NCI-H1930 (cell line): ENCODE measurements at regions not wholly inside any gene's neighbourhood (a gene's known extent, or its start where the extent isn't known, plus 50 kb on each side); places are given as distances from the start of the nearest gene placed in this dataset.

Experiments
- DNase-seq, 2 experiments: peaks; one replicate each; lab custom pipeline; 2025; lab: John Stamatoyannopoulos, UW

DNA sequence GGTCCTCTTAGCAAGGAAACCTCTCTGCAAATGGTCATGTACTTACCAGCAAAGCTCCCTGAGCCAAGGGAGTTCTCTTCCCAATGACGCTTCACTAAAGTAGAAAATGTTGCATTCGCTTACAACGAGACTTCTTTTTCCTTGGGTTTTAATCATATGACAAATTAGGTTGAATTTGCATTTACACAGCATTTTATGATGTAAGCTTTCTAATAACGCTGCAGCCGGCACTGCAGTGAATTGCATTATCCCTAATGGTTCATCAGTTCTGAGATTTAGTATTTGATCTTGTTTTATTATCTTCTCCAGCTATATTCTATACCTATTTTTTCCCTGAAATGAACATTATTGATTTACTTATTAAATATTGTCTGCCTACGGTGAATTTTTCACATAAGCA is 339.3 kb upstream of the PFKP start:
- DNase-seq, result no peak

- no peak for DNase-seq
Measured at GRCh38 chr10:2716596-2716995, 350.8 kb upstream of the PFKP start.

DNA sequence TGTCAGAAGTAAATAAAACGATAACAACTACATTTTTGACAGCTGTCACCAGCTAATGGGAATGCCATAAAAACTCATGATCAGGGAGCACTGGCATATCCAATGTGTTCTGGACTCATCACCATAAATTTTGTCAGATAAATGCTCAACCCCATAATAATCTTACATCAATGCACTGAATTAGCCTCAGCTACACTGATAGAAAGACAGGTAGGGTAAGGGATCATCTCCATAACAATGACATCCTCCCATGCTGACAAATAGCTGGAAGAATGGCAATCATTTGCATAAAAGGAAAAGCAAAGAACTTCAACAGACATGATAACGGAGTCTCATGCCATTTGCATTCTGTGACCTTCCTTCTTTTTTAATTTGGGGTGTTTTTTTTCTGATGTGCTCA is 352.8 kb upstream of the PFKP start:
- no peak for DNase-seq

DNA sequence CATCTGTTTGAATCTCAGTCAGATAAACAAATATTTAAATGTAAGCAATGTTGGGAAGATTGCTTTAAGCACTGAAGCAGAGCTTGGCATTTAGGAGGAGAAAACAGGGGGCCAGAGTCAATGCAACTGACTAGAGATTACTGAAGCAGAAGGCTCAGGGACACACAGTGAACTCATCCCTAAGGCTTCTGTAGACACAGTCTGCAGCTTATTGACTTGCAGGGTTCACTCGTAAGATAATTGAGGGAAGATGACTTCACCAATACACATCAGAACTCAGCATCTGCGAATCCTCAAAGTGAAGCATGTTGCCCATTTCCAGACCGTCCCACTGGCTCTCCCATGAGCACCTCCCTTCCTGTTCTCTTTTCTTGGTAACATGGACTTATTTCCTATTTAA is 363.4 kb upstream of the PFKP start:
- DNase-seq, result no peak

DNA sequence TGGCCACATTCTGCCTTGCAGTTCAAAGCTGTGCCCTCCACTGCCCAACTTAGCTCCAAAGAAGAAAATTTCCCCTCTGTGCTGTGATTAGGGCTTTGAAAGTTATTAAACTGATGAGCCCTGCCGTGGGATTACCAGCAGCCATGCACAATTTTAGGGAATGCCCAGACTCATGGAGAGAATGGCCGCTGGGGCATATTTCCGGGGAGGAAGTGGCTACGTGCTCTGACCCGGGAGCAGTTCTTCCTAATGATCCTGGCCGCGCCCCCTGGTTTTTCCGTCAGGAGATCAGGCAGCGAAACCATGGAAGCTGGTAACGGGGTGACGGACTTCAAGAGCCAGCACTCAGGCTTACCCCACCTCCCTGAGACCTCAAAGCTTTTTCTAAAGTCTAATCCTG is 365.5 kb upstream of the PFKP start:
- no peak for DNase-seq

DNA sequence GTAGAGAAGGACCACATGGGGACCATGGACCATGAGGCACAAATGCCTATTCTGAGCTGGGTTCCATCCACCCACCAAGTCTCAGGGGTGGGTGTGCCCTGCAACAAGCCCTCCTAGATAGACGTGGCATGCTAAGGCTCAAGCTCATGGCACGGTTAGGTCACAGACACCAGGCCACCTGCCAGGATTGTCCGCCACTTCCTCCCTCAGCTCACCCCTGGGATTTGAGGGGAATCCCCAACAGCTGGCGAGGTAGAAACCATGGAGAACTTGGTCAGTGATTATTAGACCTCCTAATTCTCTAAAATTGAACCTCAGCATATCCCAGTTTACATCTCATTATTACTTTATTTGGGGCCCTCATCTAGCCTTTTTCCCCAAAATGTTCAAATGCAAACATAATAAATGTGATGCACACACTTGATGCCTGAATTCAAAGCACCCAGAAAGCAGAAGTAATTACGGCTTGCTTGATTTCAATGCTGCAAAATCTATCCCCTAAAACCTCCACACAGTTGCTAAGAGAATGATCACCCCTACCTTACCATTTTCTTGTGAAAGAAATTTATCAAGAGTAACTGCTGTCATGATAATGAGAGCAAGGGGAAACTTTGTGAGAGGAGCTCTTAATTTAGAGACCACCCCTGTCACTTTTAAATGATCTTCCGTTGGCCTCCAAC is 366.6 kb upstream of the PFKP start:
- DNase-seq, result no peak

DNA sequence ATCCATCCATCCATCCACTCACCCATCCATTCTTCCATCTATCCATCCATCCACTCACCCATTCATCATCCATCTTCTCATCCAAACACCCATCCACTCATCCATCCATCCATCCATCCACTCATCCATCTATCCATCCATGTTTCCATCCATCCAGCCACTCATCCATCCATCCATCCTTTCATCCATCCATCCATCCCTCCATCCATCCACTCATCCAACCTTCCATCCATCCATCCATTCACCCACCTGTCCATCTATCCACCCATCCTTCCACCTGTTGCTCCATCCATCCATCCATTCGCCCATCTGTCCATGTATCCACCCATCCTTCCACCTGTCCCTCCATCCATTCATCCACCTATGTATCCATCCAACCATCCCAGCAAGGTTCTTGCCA is 378.4 kb upstream of the PFKP start:
- DNase-seq, result no peak

DNA sequence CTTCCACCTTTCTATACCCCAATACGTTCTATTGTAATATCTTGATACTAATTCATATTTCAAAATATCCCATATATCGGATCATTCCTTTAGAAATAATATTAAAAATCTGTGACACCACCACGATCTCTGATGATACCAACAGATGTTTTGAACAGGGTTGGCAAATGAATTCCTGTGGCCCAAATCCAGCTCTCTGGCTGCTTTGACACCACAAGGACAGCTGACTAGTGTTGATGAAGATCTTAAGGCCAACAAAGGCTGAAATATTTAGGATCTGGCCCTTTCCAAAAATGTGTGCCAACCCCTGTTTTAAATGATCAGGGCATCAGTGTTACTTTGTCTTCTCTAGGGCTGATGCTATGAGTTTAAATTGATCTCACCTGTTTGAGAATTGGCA is 380.7 kb upstream of the PFKP start:
- no peak for DNase-seq

GRCh38 chr10:2682491-2682890 is 384.9 kb upstream of the PFKP start:
- DNase-seq, result no peak

GRCh38 chr10:2681891-2682290 is 385.5 kb upstream of the PFKP start:
- DNase-seq, result no peak

DNA sequence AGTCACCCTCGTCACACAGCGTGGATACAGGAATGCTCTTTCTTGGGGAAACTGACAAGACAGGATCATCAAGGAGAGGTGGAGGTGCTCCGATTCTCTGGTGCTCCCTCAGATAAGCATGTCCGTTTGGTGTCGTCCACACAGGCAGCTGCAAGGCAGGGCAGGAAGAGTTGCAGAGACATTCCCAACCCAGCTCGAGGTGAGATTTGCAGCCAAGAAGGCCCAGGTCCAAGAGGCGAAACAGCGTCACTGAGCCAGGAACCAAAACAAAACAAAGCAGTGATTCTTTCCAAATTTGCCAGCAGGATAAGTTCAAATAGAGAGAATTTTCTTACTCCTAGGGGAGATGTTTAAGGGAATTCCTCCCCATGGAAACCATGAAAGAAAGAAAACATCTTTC is 386.5 kb upstream of the PFKP start:
- no peak for DNase-seq

- no peak for DNase-seq
Measured at GRCh38 chr10:2679646-2680045, 387.7 kb upstream of the PFKP start.

DNA sequence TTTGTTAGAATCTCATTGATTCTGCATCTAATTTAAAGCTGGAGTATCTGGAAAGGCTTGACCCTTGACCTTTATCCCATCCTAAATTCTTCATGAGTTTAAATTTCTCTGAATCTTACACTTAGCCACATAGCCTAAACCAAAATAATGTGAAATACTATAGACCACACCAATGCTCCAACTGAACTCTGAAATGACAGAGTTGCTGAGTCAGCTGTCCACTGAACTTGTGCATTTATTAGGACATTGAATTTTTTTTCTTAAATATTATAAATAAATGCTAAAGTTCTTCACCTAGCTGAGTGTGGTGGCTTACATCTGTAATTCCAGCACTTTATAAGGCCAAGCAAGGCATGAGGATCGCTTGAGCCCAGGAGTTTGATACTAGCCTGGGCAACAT is 390.9 kb upstream of the PFKP start:
- DNase-seq, result no peak

DNA sequence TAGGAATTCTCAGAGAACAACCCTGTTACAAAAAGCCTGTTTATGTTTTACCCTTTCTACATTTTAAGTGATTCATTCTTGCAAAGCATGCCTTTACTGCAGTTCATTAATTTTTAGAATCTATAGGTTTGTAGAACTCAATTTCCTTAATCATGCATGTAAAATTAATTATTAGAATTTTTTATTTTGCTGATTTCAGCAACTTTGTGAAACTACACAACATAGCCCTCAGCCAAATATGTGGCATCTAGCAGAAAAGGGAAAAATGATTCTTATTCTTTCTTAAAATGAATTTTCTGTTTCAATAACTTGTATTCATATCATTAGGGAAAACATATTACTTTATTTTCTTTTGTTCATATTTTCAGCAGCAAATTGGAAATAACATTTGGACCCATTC is 392.9 kb upstream of the PFKP start:
- no peak for DNase-seq

GRCh38 chr10:2670864-2671263 is 396.5 kb upstream of the PFKP start:
- DNase-seq, result no peak

DNA sequence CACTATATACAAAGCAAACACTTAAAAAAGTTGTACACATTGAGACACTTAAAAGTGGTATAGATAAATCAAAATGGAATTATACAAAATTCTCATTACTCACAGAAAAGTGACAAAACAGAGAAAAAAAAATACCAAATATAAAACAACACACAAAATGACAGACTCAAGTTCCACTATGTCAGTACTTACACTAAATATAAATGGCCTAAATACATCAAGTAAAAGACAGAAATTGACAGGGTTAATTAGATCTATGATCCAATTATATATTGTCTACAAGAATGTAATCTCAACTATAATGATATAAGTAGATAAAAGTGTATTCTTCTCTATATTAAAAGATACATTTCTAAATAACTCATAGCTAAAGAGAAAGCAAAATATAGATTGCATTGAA is 401.6 kb upstream of the PFKP start:
- DNase-seq, result no peak

GRCh38 chr10:2660276-2660675 is 407.1 kb upstream of the PFKP start:
- DNase-seq, result no peak

- no peak for DNase-seq
Measured at GRCh38 chr10:2659660-2660209, 407.6 kb upstream of the PFKP start.

DNA sequence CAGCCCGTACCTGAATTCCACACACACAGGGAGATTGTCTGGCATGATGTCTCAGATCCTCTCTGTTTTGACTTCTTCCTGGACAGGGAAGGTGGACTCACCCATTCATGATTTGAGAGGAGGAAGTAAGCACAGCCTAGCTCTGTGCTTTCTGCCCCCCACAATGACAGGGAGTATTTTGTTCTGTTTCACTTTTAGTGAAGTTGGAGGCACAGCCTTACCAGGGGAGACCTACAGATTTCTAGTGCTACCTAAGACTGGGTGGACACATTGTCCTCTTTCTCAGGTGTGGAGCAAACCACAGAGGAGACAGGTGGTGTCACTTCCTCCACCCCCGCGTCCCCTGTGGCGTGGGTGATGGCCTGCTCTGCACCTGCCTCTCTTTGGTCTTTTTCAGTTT is 408.6 kb upstream of the PFKP start:
- no peak for DNase-seq

DNA sequence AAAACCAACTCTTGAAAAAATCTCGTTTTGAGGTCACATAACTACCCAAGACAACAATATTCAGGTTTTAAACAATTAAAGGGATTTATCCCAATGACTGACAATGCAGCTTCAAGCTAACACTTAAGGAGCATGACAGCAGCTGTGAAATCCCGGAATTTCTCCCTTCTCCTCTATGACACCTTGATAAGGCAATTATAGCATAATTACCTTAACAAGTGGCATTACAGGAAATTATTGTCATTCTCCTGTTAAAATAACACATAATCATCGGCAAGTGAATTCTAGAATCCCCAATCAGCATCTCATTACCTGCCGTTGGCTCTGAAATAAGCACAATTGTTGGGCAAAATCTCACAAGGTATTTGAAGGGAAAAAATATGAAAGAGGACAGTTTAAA is 417.0 kb upstream of the PFKP start:
- no peak for DNase-seq

- no peak for DNase-seq
Measured at GRCh38 chr10:2641028-2641427, 426.3 kb upstream of the PFKP start.

- DNase-seq, result no peak
Measured at GRCh38 chr10:2633630-2634029, 433.7 kb upstream of the PFKP start.

DNA sequence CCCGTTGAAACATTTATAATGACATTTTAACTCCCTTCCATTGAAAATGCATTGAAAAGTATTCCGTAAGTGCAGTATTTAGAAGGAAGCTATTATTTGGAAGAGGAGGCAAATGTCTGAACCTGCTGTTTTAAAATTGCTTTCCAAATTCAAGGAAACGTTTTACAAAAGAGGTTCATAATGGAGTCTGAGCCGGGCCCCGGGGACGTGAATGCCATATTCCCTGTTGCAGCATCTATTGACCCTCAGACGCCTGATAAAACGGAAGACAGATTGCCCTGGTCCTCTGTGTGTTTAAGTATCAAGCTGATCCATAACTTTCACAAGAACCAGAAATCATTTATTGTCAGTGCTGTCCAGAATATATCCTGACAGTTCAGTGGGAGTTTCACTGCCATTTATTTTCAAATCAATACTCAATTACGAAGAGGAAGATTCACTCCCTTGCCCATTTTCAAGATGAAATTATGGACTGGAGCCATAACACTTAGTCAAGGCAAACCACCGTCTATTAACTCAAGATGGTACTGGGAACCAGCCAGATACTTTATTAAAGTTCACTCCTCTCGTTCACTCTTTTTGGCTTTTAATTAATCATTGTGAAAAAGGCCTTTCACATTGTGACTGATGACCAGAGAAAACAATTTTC is 435.7 kb upstream of the PFKP start:
- peak; percentile 55 to 59 for DNase-seq

DNA sequence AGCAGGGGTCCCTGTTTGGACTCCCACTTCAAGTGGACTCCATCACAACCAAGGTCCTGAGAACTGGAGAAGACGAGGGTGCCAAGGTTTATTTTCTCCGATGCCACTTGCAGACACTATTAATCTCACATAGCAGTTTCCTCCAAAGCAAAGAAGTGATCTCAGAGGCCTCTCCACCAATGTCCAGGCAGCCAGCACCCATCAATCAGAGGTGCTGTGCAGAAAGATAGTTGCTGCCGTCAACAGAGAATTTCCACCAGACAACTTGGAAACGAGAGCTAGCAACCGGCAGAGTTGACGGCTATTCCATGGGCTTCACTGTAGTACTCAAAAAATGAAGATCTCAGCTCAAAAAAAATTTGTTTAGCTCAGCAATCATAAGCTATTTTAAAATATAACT is 438.6 kb upstream of the PFKP start:
- no peak for DNase-seq
